ENCODE measurements at regions not wholly inside any gene's neighbourhood (a gene's known extent, or its start where the extent isn't known, plus 50 kb on each side); places are given as distances from the start of the nearest gene placed in this dataset.
"Not testable (repeated sequence)": the region's sequence is repeated elsewhere in the genome, so short reads cannot be mapped to it uniquely, and the experiment has no call there.

DNA sequence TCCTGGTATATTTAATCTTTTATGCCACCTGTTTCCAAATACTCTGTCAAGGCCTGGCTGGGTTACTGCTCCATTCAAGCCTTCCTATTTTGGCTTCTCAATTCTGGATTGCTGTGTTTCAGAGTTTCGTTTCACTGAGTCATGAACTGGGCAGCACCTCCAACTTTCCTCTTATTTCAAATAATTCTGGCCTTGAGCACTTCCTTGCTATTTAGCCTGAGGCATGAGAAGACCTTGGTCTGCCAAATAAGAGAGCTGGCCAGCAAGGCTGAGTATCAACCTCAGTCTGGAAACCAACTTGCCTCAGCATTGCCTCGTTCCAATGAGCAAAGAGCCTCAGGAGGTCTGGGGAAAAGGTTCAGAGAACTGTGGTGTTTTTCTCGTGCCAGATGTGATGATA lies 66.6 kb downstream of the TNFAIP3 start:
- WGBS (ENCODE audit: insufficient coverage), result 57% methylated on average over 2 of the region's 3 CpGs
- no peak for DNase-seq (ENCODE audit: low read depth in 4 of 6, low spot score in 6 of 6)
- Histone ChIP-seq H3K4me1 (ENCODE audit: control insufficient read depth, insufficient read depth, low read length) (no peaks in the 10 kb centered on the region), H3K36me3 (ENCODE audit: control insufficient read depth, insufficient read depth, low read length) (no peaks in the 10 kb centered on the region), H3K27ac (ENCODE audit: low read depth, low read length) (no peak overlapping the region), H3K4me3 (ENCODE audit: low read depth, low read length) (no peak overlapping the region), H3K9me3 (ENCODE audit: control insufficient read depth, insufficient read depth, low read length) (peaks cover 4% of the 10 kb centered on the region), H3K27me3 (ENCODE audit: control insufficient read depth, insufficient read depth, low read length) (no peaks in the 10 kb centered on the region)

DNA sequence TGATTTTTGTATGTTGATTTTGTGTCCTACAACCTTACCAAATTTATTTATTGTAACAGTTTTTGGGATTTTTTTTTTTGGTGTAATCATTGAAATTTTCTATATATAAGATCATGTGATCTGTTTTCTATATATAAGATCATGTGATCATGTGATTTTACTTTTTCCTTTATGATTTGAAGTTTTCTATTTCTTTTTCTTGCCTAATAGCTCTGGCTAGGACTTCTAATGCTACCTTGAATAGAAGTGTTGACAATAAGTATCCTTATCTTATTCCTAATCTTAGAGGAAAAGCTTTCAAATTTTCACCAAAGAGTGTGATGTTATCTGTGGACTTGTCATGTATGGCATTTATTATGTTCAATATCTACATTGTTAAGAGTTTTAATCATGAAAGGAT lies 69.7 kb downstream of the TNFAIP3 start:
- Histone ChIP-seq H3K9me3 (ENCODE audit: control insufficient read depth, insufficient read depth, low read length) (peaks cover 4% of the 10 kb centered on the region), H3K36me3 (ENCODE audit: control insufficient read depth, insufficient read depth, low read length) (no peaks in the 10 kb centered on the region), H3K4me3 (ENCODE audit: low read depth, low read length) (no peak overlapping the region), H3K27me3 (ENCODE audit: control insufficient read depth, insufficient read depth, low read length) (no peaks in the 10 kb centered on the region), H3K4me1 (ENCODE audit: control insufficient read depth, insufficient read depth, low read length) (no peaks in the 10 kb centered on the region), H3K27ac (ENCODE audit: low read depth, low read length) (no peak overlapping the region)
- no peak for DNase-seq (ENCODE audit: low read depth in 4 of 6, low spot score in 6 of 6)

DNA sequence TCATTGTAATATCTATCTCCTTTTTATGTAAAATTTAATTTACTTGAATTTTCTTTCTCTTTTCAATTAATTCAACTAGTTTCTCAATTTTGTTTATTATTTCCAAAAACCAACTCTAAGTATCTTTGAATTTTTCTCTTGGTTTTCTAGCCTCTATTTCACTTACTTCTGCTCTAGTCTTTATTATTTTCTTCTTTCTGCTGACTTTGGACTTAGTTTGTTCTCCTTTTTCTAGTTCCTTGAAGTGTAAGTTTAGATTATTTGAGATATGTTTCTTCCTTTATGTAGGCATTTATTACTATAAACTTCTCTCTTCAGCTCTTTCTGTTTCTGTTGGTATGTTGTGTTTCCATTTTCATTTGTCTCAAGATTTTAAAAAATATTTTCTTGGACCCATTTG lies 70.8 kb downstream of the TNFAIP3 start:
- Histone ChIP-seq H3K9me3 (ENCODE audit: control insufficient read depth, insufficient read depth, low read length) (peaks cover 4% of the 10 kb centered on the region), H3K4me1 (ENCODE audit: control insufficient read depth, insufficient read depth, low read length) (no peaks in the 10 kb centered on the region), H3K27me3 (ENCODE audit: control insufficient read depth, insufficient read depth, low read length) (no peaks in the 10 kb centered on the region), H3K36me3 (ENCODE audit: control insufficient read depth, insufficient read depth, low read length) (no peaks in the 10 kb centered on the region), H3K4me3 (ENCODE audit: low read depth, low read length) (no peak overlapping the region), H3K27ac (ENCODE audit: low read depth, low read length) (no peak overlapping the region)
- no peak for DNase-seq (ENCODE audit: low read depth in 4 of 6, low spot score in 6 of 6)

DNA sequence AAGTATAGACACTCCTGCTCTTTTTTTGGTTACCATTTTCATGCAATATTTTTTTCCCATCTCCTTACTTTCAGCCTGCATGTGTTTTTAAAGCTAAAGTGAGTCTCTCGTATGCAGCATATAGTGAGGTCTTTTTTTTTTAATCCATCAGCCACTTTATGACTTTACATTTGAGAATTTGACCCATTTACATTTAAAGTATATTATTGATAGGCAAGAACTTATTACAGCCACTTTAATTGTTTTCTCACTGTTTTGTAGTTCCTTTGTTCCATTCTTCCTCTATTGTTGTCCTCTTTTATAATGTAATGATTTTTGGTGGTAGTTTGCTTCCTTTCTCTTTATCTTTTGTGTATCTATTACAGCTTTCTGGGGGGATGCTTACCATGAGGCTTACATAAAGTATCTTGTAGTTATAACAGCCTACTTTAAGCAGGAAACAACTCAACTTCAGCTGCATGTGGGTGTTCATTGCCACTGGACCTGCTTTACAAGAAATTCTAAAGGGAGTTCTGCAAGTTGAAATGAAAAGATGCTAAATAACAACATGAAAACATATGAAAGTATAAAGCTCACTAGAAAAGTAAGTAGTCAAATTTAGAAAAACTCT lies 71.8 kb downstream of the TNFAIP3 start:
- DNase-seq (ENCODE audit: low read depth in 4 of 6, low spot score in 6 of 6), result no peak
- peaks cover 4% of the 10 kb centered on the region for H3K9me3 ChIP-seq (ENCODE audit: control insufficient read depth, insufficient read depth, low read length)
- H3K4me1 ChIP-seq (ENCODE audit: control insufficient read depth, insufficient read depth, low read length), result no peaks in the 10 kb centered on the region
- H3K27ac ChIP-seq (ENCODE audit: low read depth, low read length), result no peak overlapping the region
- WGBS (ENCODE audit: insufficient coverage), result no CpG with 5 or more reads among the region's 1 CpG
- H3K36me3 ChIP-seq (ENCODE audit: control insufficient read depth, insufficient read depth, low read length), result no peaks in the 10 kb centered on the region
- H3K27me3 ChIP-seq (ENCODE audit: control insufficient read depth, insufficient read depth, low read length), result no peaks in the 10 kb centered on the region
- H3K4me3 ChIP-seq (ENCODE audit: low read depth, low read length), result no peak overlapping the region

DNA sequence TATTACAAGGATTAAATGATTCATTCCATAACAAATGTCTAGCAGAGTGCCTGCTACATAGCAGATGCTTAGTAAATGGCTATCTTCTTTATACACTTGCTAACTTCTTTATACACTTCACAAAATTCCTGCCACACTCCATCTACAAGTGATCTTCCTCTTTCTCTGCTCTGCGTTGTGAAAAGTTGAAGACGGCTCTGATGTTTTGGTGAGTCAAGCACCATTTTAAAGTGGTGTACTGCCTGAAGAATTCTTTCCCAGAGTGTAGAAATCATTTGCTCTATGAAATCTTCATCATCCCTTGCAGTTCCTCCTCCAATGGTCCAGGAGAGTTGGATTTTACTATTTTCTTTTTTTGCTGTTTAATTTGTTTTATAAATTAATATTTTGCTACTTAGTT lies 74.9 kb downstream of the TNFAIP3 start:
- DNase-seq (ENCODE audit: low read depth in 4 of 6, low spot score in 6 of 6), result no peak
- H3K4me1 ChIP-seq (ENCODE audit: control insufficient read depth, insufficient read depth, low read length), result no peaks in the 10 kb centered on the region
- no peaks in the 10 kb centered on the region for H3K27me3 ChIP-seq (ENCODE audit: control insufficient read depth, insufficient read depth, low read length)
- H3K9me3 ChIP-seq (ENCODE audit: control insufficient read depth, insufficient read depth, low read length), result no peaks in the 10 kb centered on the region
- H3K4me3 ChIP-seq (ENCODE audit: low read depth, low read length), result no peak overlapping the region
- H3K27ac ChIP-seq (ENCODE audit: low read depth, low read length), result no peak overlapping the region
- no peaks in the 10 kb centered on the region for H3K36me3 ChIP-seq (ENCODE audit: control insufficient read depth, insufficient read depth, low read length)
- WGBS (ENCODE audit: insufficient coverage), result no CpG with 5 or more reads among the region's 2 CpGs

DNA sequence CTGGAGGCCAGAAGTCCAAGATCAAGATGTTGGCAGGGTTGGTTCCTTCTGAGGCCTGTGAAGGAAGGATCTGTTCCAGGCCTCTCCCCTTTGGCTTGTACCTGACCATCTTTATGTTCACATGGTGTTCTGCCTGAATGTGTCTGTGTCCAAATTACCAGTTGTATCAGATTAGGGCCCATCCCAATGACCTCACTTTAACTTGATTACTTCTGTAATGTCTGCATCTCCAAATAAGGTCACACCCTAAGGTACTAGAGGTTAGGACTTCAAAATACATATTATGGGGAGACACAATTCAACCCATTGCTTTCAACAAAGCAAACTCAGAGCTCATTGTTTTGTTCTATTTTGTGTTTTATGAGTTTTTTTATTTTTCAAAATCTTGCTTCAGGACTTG lies 75.7 kb downstream of the TNFAIP3 start:
- H3K4me1 ChIP-seq (ENCODE audit: control insufficient read depth, insufficient read depth, low read length), result no peaks in the 10 kb centered on the region
- H3K27ac ChIP-seq (ENCODE audit: low read depth, low read length), result no peak overlapping the region
- no peaks in the 10 kb centered on the region for H3K9me3 ChIP-seq (ENCODE audit: control insufficient read depth, insufficient read depth, low read length)
- DNase-seq (ENCODE audit: low read depth in 4 of 6, low spot score in 6 of 6), result no peak
- H3K27me3 ChIP-seq (ENCODE audit: control insufficient read depth, insufficient read depth, low read length), result no peaks in the 10 kb centered on the region
- no peaks in the 10 kb centered on the region for H3K36me3 ChIP-seq (ENCODE audit: control insufficient read depth, insufficient read depth, low read length)
- H3K4me3 ChIP-seq (ENCODE audit: low read depth, low read length), result no peak overlapping the region

DNA sequence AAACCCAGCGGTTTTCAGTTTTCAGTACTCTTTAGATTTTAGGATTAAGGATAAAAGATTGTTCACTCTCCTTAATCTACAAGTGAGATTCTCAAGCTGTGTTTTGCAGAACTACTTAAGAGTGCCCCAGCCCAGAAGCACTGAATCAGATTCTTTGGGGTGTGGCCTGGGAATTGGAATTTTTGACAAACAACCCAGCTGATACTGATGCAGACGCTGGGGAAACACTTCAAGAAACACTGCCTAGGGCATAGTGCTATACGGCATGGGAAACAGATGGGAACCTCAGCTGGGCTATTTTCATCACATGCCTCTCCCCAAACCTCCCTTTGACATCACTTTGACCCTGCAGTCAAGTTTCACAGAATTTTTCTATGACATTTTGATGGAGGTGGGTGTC lies 77.3 kb downstream of the TNFAIP3 start:
- DNase-seq (ENCODE audit: low read depth in 4 of 6, low spot score in 6 of 6); H3K36me3 ChIP-seq (ENCODE audit: control insufficient read depth, insufficient read depth, low read length); H3K4me1 ChIP-seq (ENCODE audit: control insufficient read depth, insufficient read depth, low read length); H3K9me3 ChIP-seq (ENCODE audit: control insufficient read depth, insufficient read depth, low read length); H3K4me3 ChIP-seq (ENCODE audit: low read depth, low read length); H3K27me3 ChIP-seq (ENCODE audit: control insufficient read depth, insufficient read depth, low read length); H3K27ac ChIP-seq (ENCODE audit: low read depth, low read length): not testable (repeated sequence)
- 33% methylated on average over 2 of the region's 3 CpGs for WGBS (ENCODE audit: insufficient coverage)

DNA sequence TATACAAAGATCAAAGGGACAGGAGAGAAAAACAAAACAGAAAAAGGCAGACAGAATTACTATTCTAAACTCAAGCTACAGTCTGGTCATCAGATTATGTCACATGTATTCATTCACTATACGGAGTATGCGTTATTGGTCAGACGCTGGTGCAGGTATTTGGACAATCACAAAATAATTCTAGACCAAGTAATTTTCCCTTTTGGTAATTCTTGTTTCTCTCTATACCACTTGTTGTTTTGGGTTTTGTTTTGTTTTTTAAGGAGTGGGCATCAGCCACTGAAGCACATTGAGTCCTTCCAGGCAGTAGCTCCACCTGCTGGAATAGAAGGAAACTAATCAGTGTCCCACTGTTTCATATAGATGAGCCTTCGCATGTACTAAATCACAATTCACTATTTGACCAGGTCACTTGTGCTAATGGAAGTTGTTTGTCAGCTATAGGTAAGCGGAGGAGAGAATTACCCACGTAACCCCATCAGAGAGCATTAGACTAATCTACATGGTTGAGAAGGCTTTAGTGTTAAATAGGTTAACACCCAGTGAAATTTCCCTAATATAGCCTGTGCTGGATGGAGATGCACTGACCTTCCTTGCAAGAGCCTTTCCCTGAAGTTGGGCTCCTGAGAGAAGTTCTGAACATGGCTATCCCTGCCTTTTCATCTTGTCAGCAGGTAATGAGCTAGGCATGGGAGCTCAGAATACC lies 77.9 kb downstream of the TNFAIP3 start:
- H3K27me3 ChIP-seq (ENCODE audit: control insufficient read depth, insufficient read depth, low read length), result no peaks in the 10 kb centered on the region
- peak in 3 of 6 donors; percentile 33 to 77 (median 60) for DNase-seq (ENCODE audit: low read depth in 4 of 6, low spot score in 6 of 6)
- H3K4me1 ChIP-seq (ENCODE audit: control insufficient read depth, insufficient read depth, low read length), result no peaks in the 10 kb centered on the region
- no peaks in the 10 kb centered on the region for H3K36me3 ChIP-seq (ENCODE audit: control insufficient read depth, insufficient read depth, low read length)
- no peaks in the 10 kb centered on the region for H3K9me3 ChIP-seq (ENCODE audit: control insufficient read depth, insufficient read depth, low read length)
- WGBS (ENCODE audit: insufficient coverage), result no CpG with 5 or more reads among the region's 6 CpGs
- H3K27ac ChIP-seq (ENCODE audit: low read depth, low read length), result no peak overlapping the region
- no peak overlapping the region for H3K4me3 ChIP-seq (ENCODE audit: low read depth, low read length)

DNA sequence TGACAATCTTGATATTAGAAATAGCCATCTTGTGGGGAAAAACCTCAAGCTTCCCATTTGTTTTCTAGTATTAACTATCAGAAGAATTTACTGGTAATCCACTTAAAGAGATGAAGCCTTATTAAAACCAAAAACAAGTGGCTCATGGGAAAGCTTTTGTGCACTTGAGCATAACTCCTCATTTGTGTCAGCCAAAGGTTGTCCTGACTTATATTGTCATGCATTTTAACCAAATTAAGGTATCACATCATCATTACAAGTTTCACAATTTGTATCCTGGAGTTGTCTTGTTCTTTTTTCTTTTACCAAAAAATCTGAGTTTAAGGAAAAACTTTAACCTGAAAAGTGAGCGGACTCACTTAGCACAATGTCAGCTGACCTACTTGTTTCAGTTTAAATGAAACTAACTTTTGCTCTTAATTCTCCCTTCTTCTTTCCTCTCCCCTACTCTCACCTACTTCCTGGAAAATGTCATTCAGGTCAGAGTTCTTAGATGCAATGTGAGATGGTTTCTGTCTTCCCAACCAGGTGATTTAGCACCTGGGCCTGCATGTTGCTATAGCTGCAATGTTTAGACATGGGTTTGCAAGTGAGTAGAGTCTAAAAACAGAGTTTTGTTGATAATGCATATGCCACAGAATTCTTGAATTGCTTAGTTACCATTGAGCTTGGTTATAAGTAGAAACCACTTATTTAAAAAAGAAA lies 82.8 kb downstream of the TNFAIP3 start:
- Histone ChIP-seq H3K36me3 (ENCODE audit: control insufficient read depth, insufficient read depth, low read length) (no peaks in the 10 kb centered on the region), H3K27me3 (ENCODE audit: control insufficient read depth, insufficient read depth, low read length) (no peaks in the 10 kb centered on the region), H3K9me3 (ENCODE audit: control insufficient read depth, insufficient read depth, low read length) (no peaks in the 10 kb centered on the region), H3K4me1 (ENCODE audit: control insufficient read depth, insufficient read depth, low read length) (peaks cover 3% of the 10 kb centered on the region), H3K27ac (ENCODE audit: low read depth, low read length) (no peak overlapping the region), H3K4me3 (ENCODE audit: low read depth, low read length) (no peak overlapping the region)
- DNase-seq (ENCODE audit: low read depth in 4 of 6, low spot score in 6 of 6), result no peak
- WGBS (ENCODE audit: insufficient coverage), result 100% methylated on average over 1 of the region's 1 CpG

DNA sequence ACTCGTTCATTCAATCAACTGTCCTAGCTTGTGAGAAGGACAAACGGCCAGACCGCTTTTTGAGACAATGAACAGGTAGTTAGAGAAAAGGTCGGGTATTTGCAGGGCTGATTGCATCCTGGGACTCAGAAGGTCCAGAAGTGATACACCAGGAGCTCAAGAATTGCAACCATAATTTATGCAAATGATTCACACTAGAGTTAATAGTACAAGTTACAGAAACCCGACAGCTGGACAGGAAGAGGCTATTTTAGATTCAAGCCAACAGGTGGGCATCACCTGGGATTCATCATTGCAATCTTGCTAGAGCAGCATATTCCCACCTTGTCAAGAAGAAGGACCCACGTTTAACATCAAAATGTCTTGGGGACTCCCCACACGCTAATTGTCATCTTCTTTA lies 83.5 kb downstream of the TNFAIP3 start:
- WGBS (ENCODE audit: insufficient coverage), result 83% methylated on average over 1 of the region's 7 CpGs
- no peaks in the 10 kb centered on the region for H3K9me3 ChIP-seq (ENCODE audit: control insufficient read depth, insufficient read depth, low read length)
- DNase-seq (ENCODE audit: low read depth in 4 of 6, low spot score in 6 of 6), result no peak
- H3K4me3 ChIP-seq (ENCODE audit: low read depth, low read length), result no peak overlapping the region
- peaks cover 3% of the 10 kb centered on the region for H3K4me1 ChIP-seq (ENCODE audit: control insufficient read depth, insufficient read depth, low read length)
- H3K27me3 ChIP-seq (ENCODE audit: control insufficient read depth, insufficient read depth, low read length), result no peaks in the 10 kb centered on the region
- H3K36me3 ChIP-seq (ENCODE audit: control insufficient read depth, insufficient read depth, low read length), result no peaks in the 10 kb centered on the region
- H3K27ac ChIP-seq (ENCODE audit: low read depth, low read length), result no peak overlapping the region

All from spinal cord (tissue), 9 donors.